OCI-LY7 (cell line): ENCODE measurements at regions not wholly inside any gene's neighbourhood (a gene's known extent, or its start where the extent isn't known, plus 50 kb on each side); places are given as distances from the start of the nearest gene placed in this dataset.

Source experiments
- EZH2phosphoT487 ChIP-seq: fragments of 200-600 bp; sonication (generic); IDR thresholded peaks from 2 replicates; pipeline ENCODE4 v1.6.1; 2018; ENCODE audit warnings: low read depth, borderline replicate concordance, mild to moderate bottlenecking, mixed run types, antibody characterized with exemption, low read length, moderate library complexity, mixed read lengths
- TF ChIP-seq, protein P1 (sequence below): fragments of 200-600 bp; sonication (generic); conservative IDR thresholded peaks from 2 replicates; pipeline ENCODE4 v1.5.1; 2014; ENCODE audit warnings: mild to moderate bottlenecking, antibody characterized with exemption, low read length, moderate library complexity, mixed read lengths

GRCh38 chr2:220701115-220701514, 871.0 kb downstream of the EPHA4 start:
- TF ChIP-seq, protein P1, sequence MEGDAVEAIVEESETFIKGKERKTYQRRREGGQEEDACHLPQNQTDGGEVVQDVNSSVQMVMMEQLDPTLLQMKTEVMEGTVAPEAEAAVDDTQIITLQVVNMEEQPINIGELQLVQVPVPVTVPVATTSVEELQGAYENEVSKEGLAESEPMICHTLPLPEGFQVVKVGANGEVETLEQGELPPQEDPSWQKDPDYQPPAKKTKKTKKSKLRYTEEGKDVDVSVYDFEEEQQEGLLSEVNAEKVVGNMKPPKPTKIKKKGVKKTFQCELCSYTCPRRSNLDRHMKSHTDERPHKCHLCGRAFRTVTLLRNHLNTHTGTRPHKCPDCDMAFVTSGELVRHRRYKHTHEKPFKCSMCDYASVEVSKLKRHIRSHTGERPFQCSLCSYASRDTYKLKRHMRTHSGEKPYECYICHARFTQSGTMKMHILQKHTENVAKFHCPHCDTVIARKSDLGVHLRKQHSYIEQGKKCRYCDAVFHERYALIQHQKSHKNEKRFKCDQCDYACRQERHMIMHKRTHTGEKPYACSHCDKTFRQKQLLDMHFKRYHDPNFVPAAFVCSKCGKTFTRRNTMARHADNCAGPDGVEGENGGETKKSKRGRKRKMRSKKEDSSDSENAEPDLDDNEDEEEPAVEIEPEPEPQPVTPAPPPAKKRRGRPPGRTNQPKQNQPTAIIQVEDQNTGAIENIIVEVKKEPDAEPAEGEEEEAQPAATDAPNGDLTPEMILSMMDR, result no peak
- no peak for TF ChIP-seq EZH2phosphoT487
